GM23338 (cell line): ENCODE measurements at regions not wholly inside any gene's neighbourhood (a gene's known extent, or its start where the extent isn't known, plus 50 kb on each side); places are given as distances from the start of the nearest gene placed in this dataset.

ENCODE experiments used
- ATAC-seq: fragments of 200-7000 bp; cut with Tn5 transposase; 3 replicates; pipeline ENCODE4 v1.9.1; 2020
- DNase-seq: peaks from one replicate; pipeline ENCODE4 v3.0.0-alpha.2; 2015; ENCODE audit warnings: low spot score
- H2AFZ ChIP-seq: fragments of 200-600 bp; sonication (generic); 2 replicates; pipeline ENCODE4 v1.8.0; 2016; ENCODE audit warnings: antibody characterized with exemption, mild to moderate bottlenecking, moderate library complexity
- H3F3A ChIP-seq: fragments of 200-600 bp; sonication (generic); replicated peaks from 2 replicates; pipeline ENCODE4 v1.8.0; 2017; ENCODE audit warnings: antibody characterized with exemption, mixed run types, low read depth
- H3K27ac ChIP-seq: fragments of 200-600 bp; sonication (generic); 2 replicates; pipeline ENCODE4 v1.6.1; 2016; ENCODE audit warnings: low read depth
- H3K27me3 ChIP-seq: fragments of 200-600 bp; sonication (generic); 2 replicates; pipeline ENCODE4 v1.8.0; 2016; ENCODE audit warnings: mild to moderate bottlenecking, mixed run types, moderate library complexity; ENCODE audit not compliant: insufficient read depth
- H3K36me3 ChIP-seq: fragments of 200-600 bp; sonication (generic); 2 replicates; pipeline ENCODE4 v1.8.0; 2016; ENCODE audit warnings: mild to moderate bottlenecking; ENCODE audit not compliant: insufficient read depth
- H3K4me1 ChIP-seq: fragments of 200-600 bp; sonication (generic); 2 replicates; pipeline ENCODE4 v1.8.0; 2016; ENCODE audit warnings: mild to moderate bottlenecking, moderate library complexity; ENCODE audit not compliant: insufficient read depth
- H3K4me2 ChIP-seq: fragments of 200-600 bp; sonication (generic); 2 replicates; pipeline ENCODE4 v1.7.1; 2017; ENCODE audit warnings: mixed run types
- H3K4me3 ChIP-seq: fragments of 200-600 bp; sonication (generic); 2 replicates; pipeline ENCODE4 v1.6.1; 2016; ENCODE audit warnings: mixed run types
- H3K79me2 ChIP-seq: fragments of 200-600 bp; sonication (generic); replicated peaks from 2 replicates; pipeline ENCODE4 v1.8.0; 2017; ENCODE audit warnings: mild to moderate bottlenecking; ENCODE audit not compliant: insufficient read depth
- H3K9me2 ChIP-seq: fragments of 200-600 bp; sonication (generic); 2 replicates; pipeline ENCODE4 v1.8.0; 2017; ENCODE audit not compliant: insufficient read depth
- H4K20me1 ChIP-seq: fragments of 200-600 bp; sonication (generic); replicated peaks from 2 replicates; pipeline ENCODE4 v1.8.0; 2017; ENCODE audit warnings: mild to moderate bottlenecking; ENCODE audit not compliant: insufficient read depth
- H3K27ac Mint-ChIP-seq: 2 replicates; pipeline ENCODE4 v1.8.0; 2020; ENCODE audit warnings: inconsistent platforms, mild to moderate bottlenecking, moderate library complexity, mixed read lengths
- H3K27me3 Mint-ChIP-seq: 3 replicates; pipeline ENCODE4 v1.8.0; 2022; ENCODE audit warnings: low read depth, mild to moderate bottlenecking, moderate library complexity, mixed read lengths, inconsistent platforms; ENCODE audit not compliant: insufficient read depth, poor library complexity
- H3K36me3 Mint-ChIP-seq: 3 replicates; pipeline ENCODE4 v1.8.0; 2021; ENCODE audit warnings: low read depth, mild to moderate bottlenecking, inconsistent platforms, moderate library complexity, mixed read lengths
- H3K4me1 Mint-ChIP-seq: 3 replicates; pipeline ENCODE4 v1.8.0; 2020; ENCODE audit warnings: mild to moderate bottlenecking, inconsistent platforms, mixed read lengths
- H3K4me3 Mint-ChIP-seq: 3 replicates; pipeline ENCODE4 v1.8.0; 2021; ENCODE audit warnings: moderate library complexity, mild to moderate bottlenecking, inconsistent platforms, mixed read lengths
- H3K9me3 Mint-ChIP-seq: 3 replicates; pipeline ENCODE4 v1.8.0; 2020; ENCODE audit warnings: moderate library complexity, mild to moderate bottlenecking, inconsistent platforms, mixed read lengths
- CREB1 ChIP-seq: fragments of 250-450 bp; sonication (Bioruptor Pico); IDR thresholded peaks from 2 replicates; pipeline ENCODE4 v1.5.0; 2020; ENCODE audit warnings: low read depth, mild to moderate bottlenecking, moderate library complexity
- JUNB ChIP-seq: IDR thresholded peaks from one replicate; pipeline ENCODE4 v1.6.1; 2016; ENCODE audit warnings: antibody characterized with exemption; ENCODE audit not compliant: unreplicated experiment
- NANOG ChIP-seq: IDR thresholded peaks from 2 replicates; pipeline ENCODE4 v1.6.1; 2016; ENCODE audit warnings: antibody characterized with exemption, borderline replicate concordance
- POLR2AphosphoS5 ChIP-seq: IDR thresholded peaks from 2 replicates; pipeline ENCODE4 v1.6.1; 2016; ENCODE audit warnings: antibody characterized with exemption, low read depth
- STAT1 ChIP-seq: IDR thresholded peaks from one replicate; pipeline ENCODE4 v1.6.1; 2016; ENCODE audit warnings: antibody characterized with exemption; ENCODE audit not compliant: unreplicated experiment
- ZNF114 ChIP-seq: fragments of 250-450 bp; sonication (Bioruptor Pico); IDR thresholded peaks from 2 replicates; pipeline ENCODE4 v1.5.0; 2020; ENCODE audit warnings: mild to moderate bottlenecking, moderate library complexity
- ZNF331 ChIP-seq: fragments of 250-450 bp; sonication (Bioruptor Pico); IDR thresholded peaks from 2 replicates; pipeline ENCODE4 v1.5.0; 2020; ENCODE audit warnings: low read depth, mild to moderate bottlenecking, moderate library complexity
- TF ChIP-seq, protein P1 (sequence below): IDR thresholded peaks from 2 replicates; pipeline ENCODE4 v1.6.1; 2016; ENCODE audit warnings: antibody characterized with exemption
- TF ChIP-seq, protein P2 (sequence below): fragments of 250-450 bp; sonication (Bioruptor Pico); IDR thresholded peaks from 2 replicates; pipeline ENCODE4 v1.5.0; 2020; ENCODE audit warnings: mild to moderate bottlenecking, moderate library complexity

DNA sequence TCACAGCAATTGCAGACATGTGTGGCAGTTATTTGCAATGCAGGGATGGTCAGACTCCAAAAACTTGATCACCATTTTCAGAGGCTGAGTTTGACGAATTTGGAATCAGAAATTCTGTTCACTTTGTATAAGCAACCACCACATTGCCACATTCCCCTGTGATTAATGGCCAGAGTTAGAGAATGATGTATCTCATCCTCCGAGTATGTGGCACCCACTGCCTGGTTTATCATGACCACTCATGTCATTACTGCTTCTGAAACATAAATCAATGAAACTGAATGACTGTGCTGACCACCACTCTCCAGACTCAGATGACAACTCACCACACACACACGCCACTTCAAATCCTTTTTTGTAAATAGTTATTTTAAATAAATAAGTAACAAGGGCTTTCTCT, 66.6 kb upstream of the CACHD1 start:
- ATAC-seq = no peak
- H3K27ac ChIP-seq = no peak overlapping the region
- H3F3A ChIP-seq = no peaks in the 10 kb centered on the region
- no peak overlapping the region for H3K4me3 Mint-ChIP-seq
- no peaks in the 10 kb centered on the region for H4K20me1 ChIP-seq
- H3K27me3 Mint-ChIP-seq = no peaks in the 10 kb centered on the region
- H3K4me1 Mint-ChIP-seq = peaks cover 4% of the 10 kb centered on the region; the same call in 1 of the 3 replicates
- H3K79me2 ChIP-seq = no peaks in the 10 kb centered on the region
- no peaks in the 10 kb centered on the region for H3K9me3 Mint-ChIP-seq
- TF ChIP-seq CREB1 (no peak), NANOG (no peak), POLR2AphosphoS5 (no peak), ZNF114 (no peak), ZNF331 (CRISPR knock-in tag) (no peak), STAT1 (no peak), JUNB (no peak)
- TF ChIP-seq, protein P1, sequence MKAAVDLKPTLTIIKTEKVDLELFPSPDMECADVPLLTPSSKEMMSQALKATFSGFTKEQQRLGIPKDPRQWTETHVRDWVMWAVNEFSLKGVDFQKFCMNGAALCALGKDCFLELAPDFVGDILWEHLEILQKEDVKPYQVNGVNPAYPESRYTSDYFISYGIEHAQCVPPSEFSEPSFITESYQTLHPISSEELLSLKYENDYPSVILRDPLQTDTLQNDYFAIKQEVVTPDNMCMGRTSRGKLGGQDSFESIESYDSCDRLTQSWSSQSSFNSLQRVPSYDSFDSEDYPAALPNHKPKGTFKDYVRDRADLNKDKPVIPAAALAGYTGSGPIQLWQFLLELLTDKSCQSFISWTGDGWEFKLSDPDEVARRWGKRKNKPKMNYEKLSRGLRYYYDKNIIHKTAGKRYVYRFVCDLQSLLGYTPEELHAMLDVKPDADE = no peak
- TF ChIP-seq, protein P2, sequence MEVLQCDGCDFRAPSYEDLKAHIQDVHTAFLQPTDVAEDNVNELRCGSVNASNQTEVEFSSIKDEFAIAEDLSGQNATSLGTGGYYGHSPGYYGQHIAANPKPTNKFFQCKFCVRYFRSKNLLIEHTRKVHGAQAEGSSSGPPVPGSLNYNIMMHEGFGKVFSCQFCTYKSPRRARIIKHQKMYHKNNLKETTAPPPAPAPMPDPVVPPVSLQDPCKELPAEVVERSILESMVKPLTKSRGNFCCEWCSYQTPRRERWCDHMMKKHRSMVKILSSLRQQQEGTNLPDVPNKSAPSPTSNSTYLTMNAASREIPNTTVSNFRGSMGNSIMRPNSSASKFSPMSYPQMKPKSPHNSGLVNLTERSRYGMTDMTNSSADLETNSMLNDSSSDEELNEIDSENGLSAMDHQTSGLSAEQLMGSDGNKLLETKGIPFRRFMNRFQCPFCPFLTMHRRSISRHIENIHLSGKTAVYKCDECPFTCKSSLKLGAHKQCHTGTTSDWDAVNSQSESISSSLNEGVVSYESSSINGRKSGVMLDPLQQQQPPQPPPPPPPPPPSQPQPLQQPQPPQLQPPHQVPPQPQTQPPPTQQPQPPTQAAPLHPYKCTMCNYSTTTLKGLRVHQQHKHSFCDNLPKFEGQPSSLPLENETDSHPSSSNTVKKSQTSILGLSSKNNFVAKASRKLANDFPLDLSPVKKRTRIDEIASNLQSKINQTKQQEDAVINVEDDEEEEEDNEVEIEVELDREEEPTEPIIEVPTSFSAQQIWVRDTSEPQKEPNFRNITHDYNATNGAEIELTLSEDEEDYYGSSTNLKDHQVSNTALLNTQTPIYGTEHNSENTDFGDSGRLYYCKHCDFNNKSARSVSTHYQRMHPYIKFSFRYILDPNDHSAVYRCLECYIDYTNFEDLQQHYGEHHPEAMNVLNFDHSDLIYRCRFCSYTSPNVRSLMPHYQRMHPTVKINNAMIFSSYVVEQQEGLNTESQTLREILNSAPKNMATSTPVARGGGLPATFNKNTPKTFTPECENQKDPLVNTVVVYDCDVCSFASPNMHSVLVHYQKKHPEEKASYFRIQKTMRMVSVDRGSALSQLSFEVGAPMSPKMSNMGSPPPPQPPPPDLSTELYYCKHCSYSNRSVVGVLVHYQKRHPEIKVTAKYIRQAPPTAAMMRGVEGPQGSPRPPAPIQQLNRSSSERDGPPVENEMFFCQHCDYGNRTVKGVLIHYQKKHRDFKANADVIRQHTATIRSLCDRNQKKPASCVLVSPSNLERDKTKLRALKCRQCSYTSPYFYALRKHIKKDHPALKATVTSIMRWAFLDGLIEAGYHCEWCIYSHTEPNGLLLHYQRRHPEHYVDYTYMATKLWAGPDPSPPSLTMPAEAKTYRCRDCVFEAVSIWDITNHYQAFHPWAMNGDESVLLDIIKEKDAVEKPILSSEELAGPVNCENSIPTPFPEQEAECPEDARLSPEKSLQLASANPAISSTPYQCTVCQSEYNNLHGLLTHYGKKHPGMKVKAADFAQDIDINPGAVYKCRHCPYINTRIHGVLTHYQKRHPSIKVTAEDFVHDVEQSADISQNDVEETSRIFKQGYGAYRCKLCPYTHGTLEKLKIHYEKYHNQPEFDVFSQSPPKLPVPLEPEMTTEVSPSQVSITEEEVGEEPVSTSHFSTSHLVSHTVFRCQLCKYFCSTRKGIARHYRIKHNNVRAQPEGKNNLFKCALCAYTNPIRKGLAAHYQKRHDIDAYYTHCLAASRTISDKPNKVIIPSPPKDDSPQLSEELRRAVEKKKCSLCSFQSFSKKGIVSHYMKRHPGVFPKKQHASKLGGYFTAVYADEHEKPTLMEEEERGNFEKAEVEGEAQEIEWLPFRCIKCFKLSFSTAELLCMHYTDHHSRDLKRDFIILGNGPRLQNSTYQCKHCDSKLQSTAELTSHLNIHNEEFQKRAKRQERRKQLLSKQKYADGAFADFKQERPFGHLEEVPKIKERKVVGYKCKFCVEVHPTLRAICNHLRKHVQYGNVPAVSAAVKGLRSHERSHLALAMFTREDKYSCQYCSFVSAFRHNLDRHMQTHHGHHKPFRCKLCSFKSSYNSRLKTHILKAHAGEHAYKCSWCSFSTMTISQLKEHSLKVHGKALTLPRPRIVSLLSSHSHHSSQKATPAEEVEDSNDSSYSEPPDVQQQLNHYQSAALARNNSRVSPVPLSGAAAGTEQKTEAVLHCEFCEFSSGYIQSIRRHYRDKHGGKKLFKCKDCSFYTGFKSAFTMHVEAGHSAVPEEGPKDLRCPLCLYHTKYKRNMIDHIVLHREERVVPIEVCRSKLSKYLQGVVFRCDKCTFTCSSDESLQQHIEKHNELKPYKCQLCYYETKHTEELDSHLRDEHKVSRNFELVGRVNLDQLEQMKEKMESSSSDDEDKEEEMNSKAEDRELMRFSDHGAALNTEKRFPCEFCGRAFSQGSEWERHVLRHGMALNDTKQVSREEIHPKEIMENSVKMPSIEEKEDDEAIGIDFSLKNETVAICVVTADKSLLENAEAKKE (CRISPR knock-in tag) = no peak
- no peak overlapping the region for H3K27ac Mint-ChIP-seq
- no peaks in the 10 kb centered on the region for H3K27me3 ChIP-seq
- H3K36me3 ChIP-seq = no peaks in the 10 kb centered on the region
- H3K36me3 Mint-ChIP-seq = no peaks in the 10 kb centered on the region
- no peak overlapping the region for H3K4me2 ChIP-seq
- H3K4me1 ChIP-seq = no peaks in the 10 kb centered on the region
- 0 out of 2 replicates have a peak overlapping the region, but pooled peaks have one; percentile 43 for H2AFZ ChIP-seq
- H3K9me2 ChIP-seq = peaks cover 18% of the 10 kb centered on the region
- H3K4me3 ChIP-seq = no peak overlapping the region
- DNase-seq = no peak
